ENCODE measurements at regions not wholly inside any gene's neighbourhood (a gene's known extent, or its start where the extent isn't known, plus 50 kb on each side); places are given as distances from the start of the nearest gene placed in this dataset.

GRCh38 chr6:11409371-11409770 is 128.2 kb upstream of the TMEM170B start:
- intact Hi-C loops (cut with micrococcal nuclease), result no loop called here
- no peak overlapping the region for H3K9ac ChIP-seq (ENCODE audit: insufficient read depth, low read length, poor library complexity, severe bottlenecking)
- H4K20me1 ChIP-seq (ENCODE audit: insufficient read depth, low read length), result no peaks in the 10 kb centered on the region
- Mint-ChIP-seq H3K27me3 (ENCODE audit: low read depth in 3 of 3) (peaks cover 0 to 3% (median 2%) of the 10 kb centered on the region in 3 donors), H3K36me3 (peaks cover 0 to 1% of the 10 kb centered on the region in 2 donors), H3K4me3 (no peak overlapping the region), H3K4me1 (peaks cover 44% of the 10 kb centered on the region), H3K27ac (peak overlapping the region in 2 of 7 donors; percentile 4 to 10), H3K9me3 (no peaks in the 10 kb centered on the region)
- H3K79me2 ChIP-seq (ENCODE audit: insufficient read depth, low read length), result no peaks in the 10 kb centered on the region
- H3K4me3 ChIP-seq (replicated peaks in 1 of 3; ENCODE audit: low read depth in 2 of 3, low read length in 3 of 3), result no peak overlapping the region
- H3K4me1 ChIP-seq (ENCODE audit: control insufficient read depth in 1 of 2, insufficient read depth in 2 of 2, low read length in 2 of 2), result peaks cover 28 to 32% of the 10 kb centered on the region in 2 donors
- no peak for TF ChIP-seq CTCF (IDR thresholded peaks at IDR 0.05)
- H3K36me3 ChIP-seq (replicated peaks in 1 of 2; ENCODE audit: control insufficient read depth in 1 of 2, insufficient read depth in 2 of 2, low read length in 2 of 2), result no peaks in the 10 kb centered on the region
- no peak overlapping the region for H3K4me2 ChIP-seq (replicated peaks; ENCODE audit: extremely low read depth, low read length, poor library complexity, severe bottlenecking)
- no peak overlapping the region for H3K27ac ChIP-seq (ENCODE audit: low read depth in 1 of 2, low read length in 2 of 2)
- DNase-seq, result no peak
- H3K9me3 ChIP-seq (replicated peaks in 1 of 2; ENCODE audit: control insufficient read depth in 1 of 2, insufficient read depth in 1 of 2, low read length in 2 of 2), result no peaks in the 10 kb centered on the region
- H2AFZ ChIP-seq (ENCODE audit: insufficient read depth, low read depth, low read length, poor library complexity, severe bottlenecking), result no peak overlapping the region
- H3K27me3 ChIP-seq (ENCODE audit: control insufficient read depth in 2 of 2, insufficient read depth in 2 of 2, low read length in 2 of 2), result no peaks in the 10 kb centered on the region

GRCh38 chr6:11407414-11407813 is 130.1 kb upstream of the TMEM170B start:
- peaks cover 0 to 1% of the 10 kb centered on the region in 2 donors for H3K36me3 Mint-ChIP-seq
- Histone ChIP-seq H3K27me3 (ENCODE audit: control insufficient read depth in 2 of 2, insufficient read depth in 2 of 2, low read length in 2 of 2) (no peaks in the 10 kb centered on the region), H3K36me3 (replicated peaks in 1 of 2; ENCODE audit: control insufficient read depth in 1 of 2, insufficient read depth in 2 of 2, low read length in 2 of 2) (no peaks in the 10 kb centered on the region), H3K27ac (ENCODE audit: low read depth in 1 of 2, low read length in 2 of 2) (no peak overlapping the region), H4K20me1 (ENCODE audit: insufficient read depth, low read length) (no peaks in the 10 kb centered on the region), H3K4me3 (replicated peaks in 1 of 3; ENCODE audit: low read depth in 2 of 3, low read length in 3 of 3) (no peak overlapping the region), H3K4me1 (ENCODE audit: control insufficient read depth in 1 of 2, insufficient read depth in 2 of 2, low read length in 2 of 2) (peaks cover 33 to 36% of the 10 kb centered on the region in 2 donors), H3K9me3 (replicated peaks in 1 of 2; ENCODE audit: control insufficient read depth in 1 of 2, insufficient read depth in 1 of 2, low read length in 2 of 2) (no peaks in the 10 kb centered on the region), H2AFZ (ENCODE audit: insufficient read depth, low read depth, low read length, poor library complexity, severe bottlenecking) (no peak overlapping the region), H3K4me2 (replicated peaks; ENCODE audit: extremely low read depth, low read length, poor library complexity, severe bottlenecking) (no peak overlapping the region), H3K79me2 (ENCODE audit: insufficient read depth, low read length) (no peaks in the 10 kb centered on the region), H3K9ac (ENCODE audit: insufficient read depth, low read length, poor library complexity, severe bottlenecking) (no peak overlapping the region)
- peaks cover 0 to 3% (median 2%) of the 10 kb centered on the region in 3 donors for H3K27me3 Mint-ChIP-seq (ENCODE audit: low read depth in 3 of 3)
- no CpG with 5 or more reads among the region's 2 CpGs for WGBS (ENCODE audit: insufficient coverage)
- peaks cover 0 to under 1% (median 0%) of the 10 kb centered on the region in 7 donors for H3K9me3 Mint-ChIP-seq
- intact Hi-C loops (cut with micrococcal nuclease), result no loop called here
- H3K4me1 Mint-ChIP-seq, result peaks cover 49% of the 10 kb centered on the region
- no peak overlapping the region for H3K27ac Mint-ChIP-seq
- no peak for DNase-seq
- no peak for TF ChIP-seq CTCF (IDR thresholded peaks at IDR 0.05)
- H3K4me3 Mint-ChIP-seq, result no peak overlapping the region
